GM12874 (cell line): ENCODE measurements at regions not wholly inside any gene's neighbourhood (a gene's known extent, or its start where the extent isn't known, plus 50 kb on each side); places are given as distances from the start of the nearest gene placed in this dataset.

Experiments used
- TF ChIP-seq, protein P1 (sequence below): IDR thresholded peaks from 2 replicates; pipeline ENCODE4 v1.5.1; 2011; ENCODE audit warnings: low read depth, mild to moderate bottlenecking, control low read depth, low read length, moderate library complexity; ENCODE audit not compliant: insufficient read depth

GRCh38 chr2:35989040-35989439 is 366.5 kb upstream of the CRIM1 start:
- TF ChIP-seq, protein P1, sequence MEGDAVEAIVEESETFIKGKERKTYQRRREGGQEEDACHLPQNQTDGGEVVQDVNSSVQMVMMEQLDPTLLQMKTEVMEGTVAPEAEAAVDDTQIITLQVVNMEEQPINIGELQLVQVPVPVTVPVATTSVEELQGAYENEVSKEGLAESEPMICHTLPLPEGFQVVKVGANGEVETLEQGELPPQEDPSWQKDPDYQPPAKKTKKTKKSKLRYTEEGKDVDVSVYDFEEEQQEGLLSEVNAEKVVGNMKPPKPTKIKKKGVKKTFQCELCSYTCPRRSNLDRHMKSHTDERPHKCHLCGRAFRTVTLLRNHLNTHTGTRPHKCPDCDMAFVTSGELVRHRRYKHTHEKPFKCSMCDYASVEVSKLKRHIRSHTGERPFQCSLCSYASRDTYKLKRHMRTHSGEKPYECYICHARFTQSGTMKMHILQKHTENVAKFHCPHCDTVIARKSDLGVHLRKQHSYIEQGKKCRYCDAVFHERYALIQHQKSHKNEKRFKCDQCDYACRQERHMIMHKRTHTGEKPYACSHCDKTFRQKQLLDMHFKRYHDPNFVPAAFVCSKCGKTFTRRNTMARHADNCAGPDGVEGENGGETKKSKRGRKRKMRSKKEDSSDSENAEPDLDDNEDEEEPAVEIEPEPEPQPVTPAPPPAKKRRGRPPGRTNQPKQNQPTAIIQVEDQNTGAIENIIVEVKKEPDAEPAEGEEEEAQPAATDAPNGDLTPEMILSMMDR, result no peak

DNA sequence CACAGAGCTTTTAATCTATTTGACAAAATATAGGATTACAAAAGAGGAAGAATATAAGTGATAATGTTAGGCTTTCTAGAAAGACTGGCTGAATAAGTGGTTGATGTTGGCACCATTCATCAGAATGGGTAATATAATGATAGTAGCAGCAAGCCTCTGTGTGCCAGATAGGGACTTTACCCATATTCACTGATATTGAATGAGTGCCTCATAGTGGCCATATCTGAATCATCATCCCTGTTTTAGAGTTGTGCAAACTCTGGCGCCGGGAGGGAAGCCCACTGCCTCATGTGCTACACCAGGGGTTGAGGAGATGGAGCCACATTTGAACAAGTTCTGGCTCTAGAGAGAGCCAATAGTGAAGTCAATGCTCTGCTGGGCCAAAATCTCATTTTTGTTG is 368.7 kb upstream of the CRIM1 start:
- TF ChIP-seq, protein P1, result no peak

- TF ChIP-seq, protein P1, result no peak
These were observed 377.4 kb upstream of the CRIM1 start for GRCh38 chr2:35978218-35978617.

- TF ChIP-seq, protein P1, result no peak
These were observed 379.0 kb upstream of the CRIM1 start for GRCh38 chr2:35976611-35977010.

- TF ChIP-seq, protein P1, result no peak
These were observed 381.8 kb upstream of the CRIM1 start for GRCh38 chr2:35973737-35974132.

- TF ChIP-seq, protein P1, result peak; percentile 65
These were observed 382.3 kb upstream of the CRIM1 start for GRCh38 chr2:35973132-35973736.

- TF ChIP-seq, protein P1, result no peak
These were observed 391.8 kb upstream of the CRIM1 start for GRCh38 chr2:35963824-35964223.

GRCh38 chr2:35963357-35963756 is 392.2 kb upstream of the CRIM1 start:
- TF ChIP-seq, protein P1, result no peak
